ENCODE measurements at regions not wholly inside any gene's neighbourhood (a gene's known extent, or its start where the extent isn't known, plus 50 kb on each side); places are given as distances from the start of the nearest gene placed in this dataset.

- no peak for TF ChIP-seq CTCF (IDR thresholded peaks at IDR 0.05; ENCODE audit: insufficient read depth, low read length)
- TF ChIP-seq REST (IDR thresholded peaks at IDR 0.05; ENCODE audit: insufficient replicate concordance, low read depth), result no peak
- TF ChIP-seq SPI1 (IDR thresholded peaks at IDR 0.05; ENCODE audit: borderline replicate concordance, low read depth), result no peak
Measured at GRCh38 chr2:104028061-104028460, 825.9 kb upstream of the POU3F3 start.

Measured in HL-60 (cell line).